Heart left ventricle (tissue), 16 donors: ENCODE measurements at regions not wholly inside any gene's neighbourhood (a gene's known extent, or its start where the extent isn't known, plus 50 kb on each side); places are given as distances from the start of the nearest gene placed in this dataset.
A peak's percentile ranks its signal among the peaks of the same experiment; 100 is the strongest.

Experiments
- ATAC-seq, 4 donors: fragments of 200-7000 bp; cut with Tn5 transposase; one replicate each; pipeline ENCODE4 v1.9.1; 2020 to 2022; ENCODE audit warnings: moderate library complexity in 4 of 4, mild to moderate bottlenecking in 3 of 4, moderate number of reproducible peaks in 1 of 4
- DNase-seq, 5 donors: peaks; one replicate each; pipeline ENCODE4 v3.0.0-alpha.2; 2020
- H3K27ac ChIP-seq, 12 donors: fragments of 200-600 bp; sonication (generic) in 4 of 12; one replicate each; pipeline versions ENCODE4 v1.5.0 to v1.8.0; 2016 to 2022; ENCODE audit warnings: mild to moderate bottlenecking in 2 of 12
- H3K27me3 ChIP-seq, 9 donors: fragments of 200-600 bp; sonication (generic) in 2 of 9; one replicate each; pipeline versions ENCODE4 v1.5.1 to v1.8.0; 2016 to 2022; ENCODE audit warnings: mild to moderate bottlenecking in 3 of 9
- H3K36me3 ChIP-seq, 9 donors: fragments of 200-600 bp; sonication (generic) in 2 of 9; one replicate each; pipeline versions ENCODE4 v1.5.0 to v1.8.0; 2018 to 2022; ENCODE audit warnings: mild to moderate bottlenecking in 2 of 9
- H3K4me1 ChIP-seq, 12 donors: fragments of 200-600 bp; sonication (generic) in 4 of 12; one replicate each; pipeline versions ENCODE4 v1.5.0 to v1.8.0; 2016 to 2022; ENCODE audit warnings: mild to moderate bottlenecking in 3 of 12
- H3K4me3 ChIP-seq, 12 donors: fragments of 200-600 bp; sonication (generic) in 4 of 12; one replicate each; pipeline versions ENCODE4 v1.5.0 to v1.8.0; 2017 to 2022; ENCODE audit warnings: mild to moderate bottlenecking in 9 of 12, moderate library complexity in 4 of 12
- H3K9me3 ChIP-seq, 12 donors: fragments of 200-600 bp; sonication (generic) in 4 of 12; one replicate each; pipeline versions ENCODE4 v1.5.0 to v1.8.0; 2016 to 2022; ENCODE audit warnings: mild to moderate bottlenecking in 1 of 12
- POLR2A ChIP-seq, 2 donors: fragments of 450-650 bp; IDR thresholded peaks; one replicate each; pipeline ENCODE4 v1.6.1; 2017; ENCODE audit warnings: antibody characterized with exemption in 2 of 2, mild to moderate bottlenecking in 2 of 2, moderate library complexity in 2 of 2
- WGBS, 4 donors: extraction: QIAGEN DNeasy Blood & Tissue Kit in 2 of 4; methylation state at CpG; one replicate each; pipeline versions ENCODE4 v1.1.5 to v1.1.7; 2013 to 2018; 5-methylcytosine and 5-hydroxymethylcytosine counted together
- intact Hi-C, 10 donors: fragments of 100-400 bp; cut with DNase I; formaldehyde crosslinking; loops; one replicate each; pipeline versions ENCODE4 v1.11.1 to v1.14.2; 2022
- TF ChIP-seq, protein P1 (sequence below), 12 donors: fragments of 200-600 bp; sonication (generic) in 4 of 12; IDR thresholded peaks; one replicate each; pipeline versions ENCODE4 v1.5.0 to v1.8.0; 2018 to 2022; ENCODE audit warnings: antibody characterized with exemption in 12 of 12, mild to moderate bottlenecking in 5 of 12
- donor health status: ischemic (EF 13 %, LVEDD 7.1; RV severe dilation, severe dysfunction).
- donor health status: healthy with polysubstance abuse.
- donor health status: DM: no; HTN: yes; CAD: no.
- donor health status: DM: no; HTN: no; CAD: no.
- donor health status: ischemic (EF 25% LVEDD 6.9; RV normal size, moderate dysfunction).
- donor health status: ischemic (EF 25% LVEDD 5.7; RV mildly dilated, moderate dysfunction).
- donor health status: healthy.
- donor health status: DM: yes; HTN: yes; CAD: no.
- donor health status: ischemic (EF 35%, LVEDD 5.7; RV mildly dilated, moderate dysfunction).
- donor health status: nonischemic (EF 11% LVEDD 7.7; RV severe dilation, severe dysfunction).
- donor health status: DM: yes; HTN: yes; CAD: no.
- donor health status: PGD.
- donor health status: ischemic (EF 29% LVEDD 5.4; RV normal size, mild dysfunction).
- donor health status: nonischemic (EF 23%, LVEDD 6.1; RV moderate dilation, normal function).

- H3K27me3 ChIP-seq, result peaks cover 9 to 77% (median 36%) of the 10 kb centered on the region in 9 donors
- ATAC-seq, result no peak
- TF ChIP-seq, protein P1, sequence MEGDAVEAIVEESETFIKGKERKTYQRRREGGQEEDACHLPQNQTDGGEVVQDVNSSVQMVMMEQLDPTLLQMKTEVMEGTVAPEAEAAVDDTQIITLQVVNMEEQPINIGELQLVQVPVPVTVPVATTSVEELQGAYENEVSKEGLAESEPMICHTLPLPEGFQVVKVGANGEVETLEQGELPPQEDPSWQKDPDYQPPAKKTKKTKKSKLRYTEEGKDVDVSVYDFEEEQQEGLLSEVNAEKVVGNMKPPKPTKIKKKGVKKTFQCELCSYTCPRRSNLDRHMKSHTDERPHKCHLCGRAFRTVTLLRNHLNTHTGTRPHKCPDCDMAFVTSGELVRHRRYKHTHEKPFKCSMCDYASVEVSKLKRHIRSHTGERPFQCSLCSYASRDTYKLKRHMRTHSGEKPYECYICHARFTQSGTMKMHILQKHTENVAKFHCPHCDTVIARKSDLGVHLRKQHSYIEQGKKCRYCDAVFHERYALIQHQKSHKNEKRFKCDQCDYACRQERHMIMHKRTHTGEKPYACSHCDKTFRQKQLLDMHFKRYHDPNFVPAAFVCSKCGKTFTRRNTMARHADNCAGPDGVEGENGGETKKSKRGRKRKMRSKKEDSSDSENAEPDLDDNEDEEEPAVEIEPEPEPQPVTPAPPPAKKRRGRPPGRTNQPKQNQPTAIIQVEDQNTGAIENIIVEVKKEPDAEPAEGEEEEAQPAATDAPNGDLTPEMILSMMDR (IDR thresholded peaks at IDR 0.05), result no peak
- no peak for TF ChIP-seq POLR2A (IDR thresholded peaks at IDR 0.05)
- H3K4me1 ChIP-seq, result peaks cover 0 to 18% (median 7%) of the 10 kb centered on the region in 12 donors
- DNase-seq, result no peak
- intact Hi-C loops, result loop anchor here in 9 of 10 donors (5.0 to 10.0 kb wide), 8 partner anchors 180 to 540 kb away; no protein-coding TSS in a partner anchor
- WGBS, 4 donors, result 60 to 71% (median 63%) methylated on average over 12 of the region's 12 CpGs
- H3K4me3 ChIP-seq, result no peak overlapping the region
- H3K9me3 ChIP-seq, result no peaks in the 10 kb centered on the region
- H3K36me3 ChIP-seq, result no peaks in the 10 kb centered on the region
- no peak overlapping the region for H3K27ac ChIP-seq
Measured at GRCh38 chr20:59404749-59405148, 104.3 kb downstream of the EDN3 start.

GRCh38 chr20:59405226-59406200 is 105.1 kb downstream of the EDN3 start:
- WGBS, 4 donors, result 61 to 66% (median 66%) methylated on average over 15 of the region's 15 CpGs
- ATAC-seq (no peak), DNase-seq (no peak)
- intact Hi-C loops, result loop anchor here in 8 of 10 donors (5.0 to 10.0 kb wide), 6 partner anchors 181 to 541 kb away; no protein-coding TSS in a partner anchor
- no peaks in the 10 kb centered on the region for H3K36me3 ChIP-seq
- peak overlapping the region in 1 of 12 donors; percentile 22 for H3K27ac ChIP-seq
- H3K4me1 ChIP-seq, result peaks cover 0 to 18% (median 7%) of the 10 kb centered on the region in 12 donors
- peaks cover 9 to 82% (median 31%) of the 10 kb centered on the region in 9 donors for H3K27me3 ChIP-seq
- no peak overlapping the region for H3K4me3 ChIP-seq
- TF ChIP-seq POLR2A (IDR thresholded peaks at IDR 0.05), result no peak
- TF ChIP-seq, protein P1 (IDR thresholded peaks at IDR 0.05), result no peak
- H3K9me3 ChIP-seq, result no peaks in the 10 kb centered on the region

DNA sequence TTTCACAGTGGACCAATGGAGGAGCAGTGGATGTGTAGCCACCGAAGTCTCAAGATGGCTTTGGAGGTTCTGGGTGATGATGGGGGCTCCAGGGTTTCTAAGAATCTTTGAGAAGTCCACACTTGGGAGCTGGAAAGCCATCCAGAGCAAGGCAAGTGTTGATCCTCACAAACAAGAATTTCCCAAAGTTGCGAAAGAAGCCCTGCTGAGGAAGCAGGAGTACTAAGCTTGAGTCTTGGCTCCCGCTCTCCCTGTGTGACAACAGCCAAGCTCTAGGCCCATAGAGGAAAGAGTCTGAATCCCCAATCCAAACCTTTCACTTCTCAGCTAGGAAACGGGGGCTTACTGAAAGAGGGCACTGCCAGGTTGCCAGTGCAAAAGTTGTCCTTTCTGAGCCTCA is 106.0 kb downstream of the EDN3 start:
- intact Hi-C loops, result loop anchor here in 8 of 10 donors (5.0 to 10.0 kb wide), 6 partner anchors 182 to 542 kb away; no protein-coding TSS in a partner anchor
- Histone ChIP-seq H3K27me3 (peaks cover 9 to 80% (median 36%) of the 10 kb centered on the region in 9 donors), H3K9me3 (no peaks in the 10 kb centered on the region), H3K4me3 (no peak overlapping the region), H3K36me3 (no peaks in the 10 kb centered on the region), H3K4me1 (peaks cover 0 to 18% (median 7%) of the 10 kb centered on the region in 12 donors), H3K27ac (peak overlapping the region in 1 of 12 donors; percentile 22)
- no peak for DNase-seq
- TF ChIP-seq, protein P1 (IDR thresholded peaks at IDR 0.05), result no peak
- TF ChIP-seq POLR2A (IDR thresholded peaks at IDR 0.05), result no peak
- WGBS, 4 donors, result 68 to 85% (median 82%) methylated on average over 3 to 4 of the region's 4 CpGs
- ATAC-seq, result peak in 3 of 4 donors; percentile 41 to 75 (median 62)

DNA sequence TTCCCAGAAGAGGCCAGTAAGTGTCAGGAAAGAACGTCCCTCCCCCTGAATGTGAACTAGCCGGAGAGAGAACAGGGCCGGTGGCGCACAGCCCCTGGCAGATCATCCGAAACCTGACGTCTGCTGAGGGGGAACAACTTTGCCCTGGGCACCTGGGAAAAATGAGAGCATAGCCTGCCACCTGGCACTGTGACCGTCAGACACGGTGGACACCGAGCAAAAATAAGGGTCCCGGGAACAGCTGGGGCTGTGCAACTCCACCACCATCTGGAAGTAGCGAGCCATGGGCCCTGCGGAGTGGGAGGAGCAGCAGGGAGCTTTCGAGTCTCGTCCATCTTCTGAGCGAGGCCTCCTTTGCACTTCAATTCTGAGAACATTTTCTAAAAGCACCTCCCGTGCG is 110.8 kb downstream of the EDN3 start:
- no peak overlapping the region for H3K4me3 ChIP-seq
- DNase-seq (no peak), ATAC-seq (no peak)
- intact Hi-C loops, result no loop called here
- no peaks in the 10 kb centered on the region for H3K4me1 ChIP-seq
- H3K9me3 ChIP-seq, result peaks cover 0 to 4% (median 0%) of the 10 kb centered on the region in 12 donors
- no peak for TF ChIP-seq POLR2A (IDR thresholded peaks at IDR 0.05)
- TF ChIP-seq, protein P1 (IDR thresholded peaks at IDR 0.05), result no peak
- 74 to 84% (median 80%) methylated on average over 16 to 17 of the region's 17 CpGs for WGBS, 4 donors
- no peak overlapping the region for H3K27ac ChIP-seq
- H3K36me3 ChIP-seq, result no peaks in the 10 kb centered on the region
- peaks cover 0 to 60% (median 6%) of the 10 kb centered on the region in 9 donors for H3K27me3 ChIP-seq
